ENCODE measurements at regions not wholly inside any gene's neighbourhood (a gene's known extent, or its start where the extent isn't known, plus 50 kb on each side); places are given as distances from the start of the nearest gene placed in this dataset.
"Not testable (repeated sequence)": the region's sequence is repeated elsewhere in the genome, so short reads cannot be mapped to it uniquely, and the experiment has no call there.

DNA sequence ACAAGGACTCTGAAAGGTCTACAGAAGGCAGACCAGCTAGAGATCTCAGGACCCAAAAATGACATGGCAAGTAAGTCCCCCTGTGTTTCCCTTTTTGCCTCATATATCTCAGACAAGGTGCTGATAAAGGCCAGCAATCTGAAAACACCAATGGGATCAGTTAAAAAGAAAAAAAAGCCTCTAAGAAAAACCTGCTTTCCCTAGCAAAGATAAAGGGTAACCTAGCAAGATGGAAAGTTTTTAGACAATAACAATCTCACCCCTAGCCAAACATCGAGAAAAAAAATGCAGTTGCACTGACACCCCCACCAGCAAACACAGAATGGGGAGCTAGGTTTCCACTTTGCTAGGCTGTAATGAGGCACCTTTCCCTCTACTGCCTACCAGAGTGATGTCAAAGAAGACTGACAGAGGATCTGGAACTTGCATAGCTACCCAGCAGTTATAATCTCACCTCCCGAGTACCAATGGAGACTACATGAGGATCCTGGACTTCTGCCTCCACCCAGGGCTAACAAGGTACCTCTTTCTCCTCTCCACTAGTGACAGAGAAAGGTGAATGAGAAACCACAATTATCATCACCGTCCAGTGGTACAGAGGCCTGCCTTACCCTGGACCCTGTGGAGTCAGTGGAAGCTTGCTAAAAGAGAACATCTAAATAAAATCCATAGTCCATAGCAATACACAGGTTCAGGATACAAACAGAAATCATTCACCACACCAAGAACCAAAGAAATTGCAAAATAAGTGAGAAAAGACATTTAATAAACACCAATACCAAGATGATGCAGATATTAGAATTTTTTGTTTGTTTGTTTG is 240.8 kb downstream of the ARHGAP12 start:
- DNase-seq (ENCODE audit: extremely low read depth in 1 of 2, low read depth in 1 of 2), result no peak

DNA sequence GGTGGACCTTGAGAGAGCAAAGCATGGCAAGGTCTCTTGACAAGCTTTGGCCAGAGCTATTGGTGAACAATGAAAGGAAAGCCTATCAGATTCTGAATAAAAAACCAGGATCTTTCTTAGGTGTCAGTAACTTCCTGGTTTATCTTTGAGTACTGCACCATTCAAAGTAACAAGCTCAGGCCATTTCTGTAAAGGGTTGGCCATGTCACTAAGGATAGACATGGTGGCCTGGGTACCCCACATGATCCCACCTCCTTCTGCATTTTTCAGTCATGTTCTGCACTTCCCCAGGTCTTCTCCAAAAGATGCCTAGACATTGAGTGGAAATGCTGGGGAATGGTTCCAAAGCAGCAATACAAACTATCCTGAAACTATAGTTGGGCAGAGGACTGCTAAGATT is 242.0 kb downstream of the ARHGAP12 start:
- no peak for DNase-seq (ENCODE audit: extremely low read depth in 1 of 2, low read depth in 1 of 2)

DNA sequence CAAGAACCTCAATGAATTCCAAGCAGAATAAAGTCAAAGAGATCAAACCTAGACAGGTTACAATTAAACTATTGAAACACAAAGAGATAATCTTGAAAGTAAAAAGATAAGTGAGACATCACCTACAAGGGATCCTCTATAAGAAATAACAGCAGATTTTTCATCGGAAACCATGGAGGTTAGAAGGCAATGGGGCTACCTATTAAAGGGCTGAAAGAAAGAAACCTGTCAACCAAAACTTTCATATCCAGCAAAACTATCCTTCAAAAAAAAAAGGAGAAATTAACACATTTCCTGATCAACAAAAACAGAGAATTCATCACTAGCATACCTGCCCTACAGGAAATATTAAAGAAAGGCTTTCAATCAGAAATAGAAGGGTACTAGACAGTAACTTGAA is 244.9 kb downstream of the ARHGAP12 start:
- DNase-seq (ENCODE audit: extremely low read depth in 1 of 2, low read depth in 1 of 2), result no peak

DNA sequence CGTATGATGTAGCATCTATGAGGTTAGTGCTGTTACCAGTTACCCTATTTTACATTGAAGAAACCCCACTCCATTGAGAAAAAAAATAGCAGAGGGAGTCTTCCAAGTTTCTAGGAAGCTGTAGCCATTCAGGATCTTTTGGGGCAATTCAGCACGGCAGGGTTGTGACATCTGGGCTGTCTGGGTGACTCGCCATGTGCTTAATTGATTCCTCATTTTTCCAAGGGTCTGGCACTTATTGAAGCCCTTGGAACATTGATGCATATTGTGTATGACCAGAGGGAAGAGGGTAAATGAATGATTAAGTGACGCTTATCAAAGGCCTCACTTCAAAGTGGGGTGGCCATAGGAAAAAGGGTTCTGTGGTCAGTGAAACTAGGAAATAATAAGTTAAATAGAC is 248.7 kb downstream of the ARHGAP12 start:
- no peak for DNase-seq (ENCODE audit: extremely low read depth in 1 of 2, low read depth in 1 of 2)

DNA sequence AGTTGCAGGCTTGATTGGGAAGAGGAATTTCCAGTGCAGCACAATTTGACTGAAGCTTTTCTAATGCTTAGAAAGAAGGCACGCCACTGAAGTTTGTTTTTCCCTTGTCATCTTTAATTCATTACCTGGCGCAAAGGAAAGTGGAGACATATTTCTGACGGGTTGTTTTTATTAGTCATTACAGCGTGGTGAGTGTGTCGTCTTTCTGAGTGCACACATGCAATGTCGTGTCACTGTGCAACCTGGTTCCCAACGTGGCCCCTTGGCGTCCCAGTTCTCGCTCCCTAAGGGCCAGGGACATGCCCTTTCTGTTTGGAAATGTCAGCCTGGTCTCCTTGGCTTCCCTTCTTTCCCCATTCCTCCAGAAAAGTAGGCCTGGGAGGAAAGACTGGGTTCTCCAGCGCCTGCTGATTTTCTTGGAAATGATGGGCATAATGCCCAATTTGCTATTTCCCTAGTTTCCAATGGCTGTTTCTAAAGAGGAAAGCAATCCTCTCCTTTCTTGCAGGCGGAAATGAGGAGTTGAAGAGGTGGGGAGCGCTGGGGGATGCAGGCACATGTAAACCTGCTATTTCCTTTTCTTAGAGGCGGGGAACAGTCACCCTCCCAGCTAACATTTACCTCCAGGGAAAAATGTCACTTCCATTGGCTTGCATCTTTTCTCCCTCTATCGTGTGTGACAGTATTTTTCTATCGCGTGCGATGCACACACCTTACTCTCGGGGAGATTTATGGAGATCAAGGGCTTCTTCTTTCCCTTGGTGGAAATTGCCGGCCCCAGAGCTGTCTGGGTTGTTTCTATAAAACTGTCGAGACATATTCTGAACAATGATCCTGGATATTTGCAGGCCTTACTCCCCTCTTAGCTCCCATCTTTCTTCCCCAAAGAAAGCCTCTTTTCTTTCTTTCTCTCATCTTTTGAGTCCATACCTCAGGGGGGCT is 249.8 kb downstream of the ARHGAP12 start:
- no peak for DNase-seq (ENCODE audit: extremely low read depth in 1 of 2, low read depth in 1 of 2)

DNA sequence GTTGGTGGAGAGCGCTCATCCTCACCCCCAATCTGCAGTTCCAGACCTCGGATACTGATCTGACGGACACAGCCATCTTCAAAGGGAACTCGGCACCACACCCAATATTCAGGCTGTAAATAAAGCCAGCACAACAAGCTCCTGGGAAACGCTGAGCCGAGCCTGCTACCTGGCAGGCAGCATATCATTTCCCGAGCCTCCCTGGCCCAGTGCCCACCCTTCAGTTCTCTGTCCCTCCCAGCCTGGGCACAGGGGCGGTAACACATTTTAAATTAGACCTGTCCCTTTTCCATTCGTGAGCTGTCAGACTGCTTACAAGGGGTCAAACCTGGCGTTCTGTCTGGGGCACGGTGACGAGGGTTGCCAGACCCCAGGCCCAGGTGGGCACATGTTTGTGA is 250.5 kb downstream of the ARHGAP12 start:
- no peak for DNase-seq (ENCODE audit: extremely low read depth in 1 of 2, low read depth in 1 of 2)

DNA sequence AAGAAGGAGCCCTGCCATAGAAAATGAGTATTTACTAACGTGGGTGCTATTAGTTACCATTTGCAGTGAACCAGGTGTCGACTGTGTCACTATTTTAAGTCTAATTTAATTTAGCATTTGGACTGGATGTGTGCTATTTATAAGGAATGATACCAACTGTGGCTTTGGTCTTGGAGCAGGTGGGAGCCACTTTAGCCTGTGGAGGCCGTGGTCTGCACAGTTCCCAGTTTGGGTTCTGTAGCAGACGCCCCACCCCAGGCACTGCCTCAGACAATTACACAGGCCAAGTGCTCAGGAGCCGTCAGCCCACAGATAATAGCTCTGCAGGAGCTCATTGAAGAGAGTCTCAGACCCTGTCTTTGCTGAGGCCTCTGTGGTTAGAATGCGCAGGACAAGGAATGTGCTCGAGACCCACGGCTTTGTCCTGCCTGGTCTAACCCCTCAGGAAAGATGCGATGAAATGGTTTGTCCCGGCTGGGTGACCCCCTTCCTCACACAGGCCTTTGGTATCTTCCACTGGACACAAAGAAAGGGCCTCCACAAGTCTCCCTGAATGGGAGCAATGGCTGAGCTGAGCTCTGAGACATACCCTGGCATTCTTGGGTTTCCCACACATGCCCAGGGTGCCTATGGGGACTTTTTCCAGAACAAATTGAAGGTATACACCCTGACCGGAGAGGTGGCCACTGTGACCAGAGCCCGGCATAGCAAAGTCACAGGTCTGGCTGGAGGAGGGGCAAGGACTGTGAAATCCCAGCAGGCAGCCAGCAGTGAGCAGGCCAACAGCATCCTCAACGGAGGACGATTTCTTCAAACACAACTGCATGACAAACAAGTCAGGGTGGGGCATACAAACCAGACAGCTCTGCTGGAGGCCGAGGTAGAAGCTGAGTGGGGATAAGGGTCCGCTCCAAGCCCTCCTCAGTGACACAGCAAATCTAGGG is 251.2 kb downstream of the ARHGAP12 start:
- no peak for DNase-seq (ENCODE audit: extremely low read depth in 1 of 2, low read depth in 1 of 2)

DNA sequence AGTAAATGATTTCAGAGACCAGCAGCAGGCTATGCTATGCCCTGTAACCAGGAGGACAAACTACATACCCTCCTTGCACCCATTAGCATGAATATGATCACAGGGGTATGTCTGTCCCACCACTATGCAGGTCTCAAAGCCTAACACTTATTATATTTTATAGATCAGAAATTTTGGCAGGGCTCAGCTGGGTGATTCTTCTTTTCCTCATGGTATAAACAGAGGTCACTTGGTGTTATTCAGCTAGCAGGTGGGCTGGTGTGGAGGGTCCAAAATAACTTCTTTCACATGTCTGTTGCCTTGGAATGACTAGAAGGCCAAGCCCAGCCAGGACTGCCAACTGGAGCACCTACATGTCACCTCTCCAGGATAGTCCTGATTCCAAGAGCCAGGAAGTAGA is 252.9 kb downstream of the ARHGAP12 start:
- no peak for DNase-seq (ENCODE audit: extremely low read depth in 1 of 2, low read depth in 1 of 2)

DNA sequence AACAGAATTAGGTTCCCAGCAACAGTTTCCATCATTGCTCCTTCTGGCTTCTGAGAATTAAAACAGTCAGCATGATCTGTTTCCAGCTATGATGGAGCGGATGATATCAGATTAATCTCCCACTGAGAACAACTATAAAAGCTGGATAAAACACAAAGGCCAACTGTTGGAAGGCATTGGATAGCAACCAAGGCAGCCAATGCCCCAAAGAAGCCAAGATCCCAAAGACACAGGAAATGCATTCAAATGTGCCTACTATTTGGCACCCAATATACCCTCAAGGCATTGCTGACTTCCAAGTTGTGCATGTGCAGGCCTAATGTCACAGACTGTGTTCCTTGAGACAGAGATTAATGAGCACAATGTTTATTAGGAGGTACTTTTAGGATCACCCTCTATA is 259.3 kb downstream of the ARHGAP12 start:
- no peak for DNase-seq (ENCODE audit: extremely low read depth in 1 of 2, low read depth in 1 of 2)

DNA sequence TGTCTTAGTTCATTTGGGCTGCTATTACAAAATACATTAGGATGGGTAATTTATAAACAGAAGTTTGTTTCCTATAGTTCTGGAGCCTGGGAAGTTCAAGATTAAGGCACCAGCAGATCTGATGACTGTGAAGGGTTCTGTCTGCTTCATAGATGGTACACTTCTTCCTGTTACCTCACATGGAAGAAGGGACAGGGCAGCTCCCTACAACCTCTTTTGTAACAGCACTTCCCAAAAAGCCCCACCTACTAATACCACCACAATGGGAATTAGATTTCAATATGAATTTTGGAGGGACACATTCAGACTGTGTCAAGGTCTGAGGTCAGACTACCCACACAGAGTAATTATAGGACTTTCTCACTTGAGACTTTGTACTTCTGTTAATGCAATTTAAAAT is 260.3 kb downstream of the ARHGAP12 start:
- DNase-seq (ENCODE audit: extremely low read depth in 1 of 2, low read depth in 1 of 2), result no peak

DNA sequence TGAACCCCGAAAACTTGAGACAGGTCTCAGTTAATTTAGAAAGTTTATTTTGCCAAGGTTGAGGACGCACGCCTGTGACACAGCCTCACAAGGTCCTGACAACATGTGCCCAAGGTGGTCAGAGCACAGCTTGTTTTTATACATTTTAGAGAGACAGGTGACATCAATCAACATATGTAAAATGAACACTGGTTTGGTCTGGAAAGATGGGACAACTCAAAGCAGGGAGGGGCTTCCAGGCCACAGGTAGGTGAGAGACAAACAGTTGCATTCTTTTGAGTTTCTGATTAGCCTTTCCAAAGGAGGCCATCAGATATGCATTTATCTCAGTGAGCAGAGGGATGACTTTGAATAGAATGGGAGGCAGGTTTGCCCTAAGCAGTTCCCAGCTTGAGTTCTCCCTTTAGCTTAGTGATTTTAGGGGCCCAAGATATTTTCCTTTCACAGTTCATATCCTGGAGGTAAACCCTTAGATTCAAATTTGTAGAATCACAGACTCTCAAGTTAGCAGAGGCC is 262.8 kb downstream of the ARHGAP12 start:
- not testable (repeated sequence) for DNase-seq (ENCODE audit: extremely low read depth in 1 of 2, low read depth in 1 of 2)

DNA sequence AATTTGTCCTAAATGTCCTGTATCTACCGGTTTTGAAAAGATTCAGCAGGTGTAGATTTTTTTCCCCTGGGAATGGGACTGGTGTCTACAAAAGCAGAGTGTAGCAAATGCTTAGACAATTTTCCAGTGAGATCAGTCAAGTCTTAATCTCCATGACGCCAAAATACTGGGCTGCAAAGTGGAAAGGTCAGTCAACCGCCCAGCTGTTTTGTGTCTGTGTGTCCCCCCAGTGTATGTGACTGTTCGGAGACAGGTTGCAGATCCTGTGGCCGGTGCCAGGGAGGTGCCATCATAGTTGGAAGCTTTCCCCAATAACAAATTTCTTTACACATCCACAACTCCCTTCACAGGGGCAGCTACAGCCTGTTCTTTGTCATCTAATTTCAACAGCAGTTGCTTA is 263.8 kb downstream of the ARHGAP12 start:
- no peak for DNase-seq (ENCODE audit: extremely low read depth in 1 of 2, low read depth in 1 of 2)

DNA sequence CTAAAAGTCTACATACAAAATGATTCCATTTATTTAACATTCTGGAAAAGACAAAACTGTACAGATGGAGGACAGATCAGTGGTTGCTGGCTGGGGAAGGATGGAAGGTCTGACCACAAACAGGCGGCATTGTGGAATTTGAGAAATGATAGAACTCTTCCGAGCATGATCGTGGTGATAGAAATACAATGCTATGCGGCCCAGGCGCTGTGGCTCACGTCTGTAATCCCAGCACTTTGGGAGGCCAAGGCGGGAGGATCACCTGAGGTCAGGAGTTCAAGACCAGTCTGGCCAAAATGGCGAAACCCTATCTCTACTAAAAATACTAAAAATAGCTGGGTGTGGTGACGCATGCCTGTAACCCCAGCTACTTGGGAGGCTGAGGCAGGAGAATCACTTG is 264.6 kb downstream of the ARHGAP12 start:
- DNase-seq (ENCODE audit: extremely low read depth in 1 of 2, low read depth in 1 of 2), result not testable (repeated sequence)

DNA sequence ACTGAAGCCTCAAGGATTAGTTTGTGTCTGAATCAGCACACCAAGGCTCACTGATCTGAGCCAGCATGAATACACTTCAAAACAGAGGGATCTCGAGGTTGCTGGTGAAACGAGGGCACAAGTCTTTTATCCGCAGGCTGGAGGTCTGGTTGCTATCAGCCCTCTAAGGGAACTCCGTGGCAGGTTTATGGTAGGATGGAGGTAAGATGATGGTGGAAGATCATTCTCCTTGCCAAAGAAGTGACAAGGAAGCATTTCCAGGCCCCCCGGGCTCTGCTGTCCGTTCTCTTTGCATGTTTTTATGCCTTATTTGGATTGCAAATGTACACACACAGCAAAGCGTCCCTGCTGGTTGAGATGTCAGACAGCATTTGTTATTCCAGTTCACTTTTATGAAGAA is 268.3 kb downstream of the ARHGAP12 start:
- no peak for DNase-seq (ENCODE audit: extremely low read depth in 1 of 2, low read depth in 1 of 2)

DNA sequence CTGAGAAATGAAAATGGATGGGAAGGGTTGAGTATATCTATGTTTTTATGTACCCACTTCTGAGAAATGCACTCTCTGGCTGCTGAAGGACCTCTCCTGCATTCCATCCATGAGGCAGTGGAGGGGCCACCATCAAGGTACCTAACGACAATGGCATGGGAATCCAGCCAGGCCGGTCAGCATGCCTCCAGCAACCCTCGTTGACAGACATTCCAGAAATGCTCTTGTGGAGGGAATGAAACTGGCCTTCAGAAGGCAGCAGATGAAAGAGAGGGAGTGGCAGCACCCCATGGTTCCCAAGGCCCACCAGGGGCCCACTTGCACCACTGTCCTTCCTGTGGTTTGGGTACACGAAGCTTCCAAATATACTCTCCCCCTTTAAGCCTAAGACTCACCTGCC is 269.0 kb downstream of the ARHGAP12 start:
- no peak for DNase-seq (ENCODE audit: extremely low read depth in 1 of 2, low read depth in 1 of 2)

DNA sequence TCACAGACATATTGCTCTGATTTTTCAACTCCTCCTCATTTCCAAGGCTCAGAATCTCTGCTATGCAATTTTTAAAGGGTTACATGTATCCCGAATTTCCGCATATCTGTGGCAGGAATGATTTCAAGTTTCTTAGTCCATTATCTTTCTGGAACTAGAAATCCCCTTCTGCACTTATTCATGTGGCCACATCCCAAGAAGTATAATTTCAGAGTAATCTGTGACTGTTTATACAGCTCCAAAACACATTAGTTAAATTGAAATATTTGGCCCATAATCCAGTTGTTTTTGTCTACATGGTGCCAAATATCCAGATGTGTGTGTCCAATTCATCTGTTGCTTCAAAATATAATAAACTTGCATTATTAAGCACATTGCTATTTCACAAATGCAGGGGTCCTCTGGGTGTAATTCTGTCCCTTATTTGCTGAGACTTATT is 271.2 kb downstream of the ARHGAP12 start:
- no peak for DNase-seq (ENCODE audit: extremely low read depth in 1 of 2, low read depth in 1 of 2)

DNA sequence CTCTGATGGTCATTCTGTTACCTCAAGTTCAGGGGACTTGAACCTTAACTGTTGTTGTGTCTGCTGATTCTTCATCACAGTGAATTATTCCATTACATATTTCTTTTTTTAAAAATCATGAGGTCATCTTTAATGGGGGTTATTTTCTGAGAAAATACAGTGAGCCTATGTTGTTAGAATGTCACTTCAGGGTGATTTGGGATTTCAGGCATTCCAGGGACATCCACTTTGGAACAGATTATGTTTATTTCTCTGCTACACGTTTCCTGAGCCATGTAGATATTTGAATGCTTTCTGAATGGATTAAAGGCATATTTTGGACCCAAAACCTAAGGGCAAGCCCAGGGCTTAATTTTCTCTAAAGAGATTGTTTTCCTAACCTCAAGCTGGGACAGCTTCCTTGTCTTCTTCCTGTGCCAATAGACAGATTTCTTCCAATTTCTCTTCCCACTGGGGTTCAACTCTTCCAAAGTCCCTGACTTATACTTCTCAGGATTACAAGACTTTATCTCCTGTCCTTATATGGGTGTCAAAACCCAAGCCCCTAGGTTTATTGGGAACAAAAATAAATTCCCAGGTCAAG is 271.7 kb downstream of the ARHGAP12 start:
- DNase-seq (ENCODE audit: extremely low read depth in 1 of 2, low read depth in 1 of 2), result no peak

DNA sequence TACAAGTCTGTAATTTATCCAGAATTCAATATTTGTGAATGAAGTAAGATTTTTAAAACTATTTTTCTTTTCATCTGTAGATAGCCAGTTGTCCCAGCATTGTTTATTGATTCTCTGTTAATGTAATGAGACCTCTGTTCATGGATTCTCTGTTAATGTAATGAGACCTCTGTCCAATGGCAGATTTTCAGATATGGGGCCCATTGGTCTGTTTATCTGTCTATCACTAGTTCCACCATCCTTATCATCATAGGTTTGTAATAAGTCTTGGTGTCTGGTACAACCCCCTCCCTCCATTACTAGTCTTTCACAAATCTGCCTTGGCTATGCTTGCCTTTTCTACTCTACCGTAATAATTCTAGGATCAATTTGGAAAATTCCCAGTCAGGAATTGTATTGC is 276.6 kb downstream of the ARHGAP12 start:
- DNase-seq (ENCODE audit: extremely low read depth in 1 of 2, low read depth in 1 of 2), result no peak

DNA sequence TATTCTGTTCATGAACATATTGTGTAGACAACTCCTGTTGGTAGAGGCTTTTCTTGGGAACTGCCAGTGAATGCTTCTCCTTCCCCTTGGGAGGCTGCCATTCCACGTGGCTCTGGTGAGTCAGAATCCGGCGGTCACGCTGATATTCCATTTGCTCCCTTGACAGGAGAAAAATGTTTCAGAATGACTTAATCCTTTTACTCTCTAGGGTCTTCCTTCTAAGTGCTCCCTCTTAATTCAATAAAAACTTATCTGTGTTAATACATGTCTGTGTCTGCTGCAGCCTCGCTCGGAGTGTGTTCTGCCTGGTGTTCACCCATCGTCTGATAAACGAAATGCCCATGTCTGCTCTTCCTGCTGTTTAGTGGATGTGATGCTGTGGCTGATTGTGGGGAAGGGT is 278.6 kb downstream of the ARHGAP12 start:
- DNase-seq (ENCODE audit: extremely low read depth in 1 of 2, low read depth in 1 of 2), result no peak

DNA sequence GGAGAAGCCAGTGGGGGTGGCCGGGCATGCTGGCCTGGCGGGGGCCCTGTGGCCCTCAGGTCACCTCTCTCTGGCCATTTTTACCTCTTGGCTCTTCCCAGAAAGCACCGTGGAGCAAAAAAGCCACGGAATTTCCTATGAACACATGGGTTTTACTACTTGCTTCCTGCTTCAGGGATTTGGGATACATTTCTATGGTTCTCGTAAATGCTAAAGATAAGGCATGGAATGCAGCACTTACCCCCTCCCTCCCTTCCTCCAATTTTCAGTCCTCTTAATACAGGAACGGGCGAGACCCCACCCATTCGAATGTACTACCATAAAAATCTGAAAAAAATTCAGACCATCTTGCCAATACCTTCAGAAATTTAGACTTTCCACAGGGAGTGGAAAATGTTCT is 279.7 kb downstream of the ARHGAP12 start:
- DNase-seq (ENCODE audit: extremely low read depth in 1 of 2, low read depth in 1 of 2), result no peak

All from activated CD8-positive, alpha-beta memory T cell treated with anti-CD3 and anti-CD28 coated beads for 1 hour (primary cell).